ENCODE measurements at regions not wholly inside any gene's neighbourhood (a gene's known extent, or its start where the extent isn't known, plus 50 kb on each side); places are given as distances from the start of the nearest gene placed in this dataset.

DNA sequence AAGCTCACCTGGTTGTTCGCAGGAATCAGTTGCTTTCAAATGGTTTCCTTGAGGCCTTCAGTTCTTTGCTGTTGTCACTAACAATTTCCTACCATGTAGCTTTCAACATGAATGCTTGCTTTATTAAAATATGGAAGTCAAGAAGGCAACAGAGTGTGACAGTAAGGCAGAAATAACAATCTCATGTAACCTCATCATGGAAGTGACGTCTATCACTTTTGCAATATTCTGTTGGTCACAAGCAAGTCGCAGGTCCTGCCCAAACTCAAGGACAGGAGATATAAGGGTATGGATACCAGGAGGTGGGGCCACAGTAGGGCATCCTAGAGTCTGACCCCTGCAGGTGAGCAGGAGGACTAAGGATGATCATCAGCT is 296.8 kb upstream of the ZP4 start:
- no peak for TF ChIP-seq POLR2AphosphoS5 (IDR thresholded peaks at IDR 0.05; ENCODE audit: borderline replicate concordance, low read depth, low read length)
- TF ChIP-seq EZH2 (IDR thresholded peaks at IDR 0.05) = no peak

Measured in SK-N-MC (cell line).